ENCODE measurements at regions not wholly inside any gene's neighbourhood (a gene's known extent, or its start where the extent isn't known, plus 50 kb on each side); places are given as distances from the start of the nearest gene placed in this dataset.

DNA sequence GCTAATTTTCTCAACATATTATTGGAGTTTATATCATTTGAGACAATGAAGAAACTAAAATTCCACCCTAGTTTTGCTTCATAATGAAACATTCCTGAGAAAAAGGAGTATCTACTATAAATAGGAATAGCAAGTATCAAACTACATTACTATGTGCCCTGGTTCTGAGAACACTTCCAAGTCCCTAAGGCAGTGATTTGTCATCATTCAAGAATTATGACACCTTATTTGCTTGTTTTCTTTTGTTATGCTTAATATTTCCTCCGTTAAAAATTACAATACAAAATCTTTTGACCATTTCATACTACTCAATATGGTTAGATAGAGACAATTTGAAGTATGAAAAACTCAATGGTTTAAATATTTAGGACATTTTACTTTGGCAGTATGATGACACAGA, 707.8 kb upstream of the GOLIM4 start:
- H3K27ac ChIP-seq (ENCODE audit: control insufficient read depth, insufficient read depth, low read length), result no peak overlapping the region
- DNase-seq (ENCODE audit: low read depth, low spot score), result no peak
- H3K9me1 ChIP-seq (ENCODE audit: control insufficient read depth, extremely low read depth, insufficient read depth, low read length), result no peaks in the 10 kb centered on the region
- no peak overlapping the region for H3K9ac ChIP-seq (ENCODE audit: control insufficient read depth, extremely low read depth, insufficient read depth, low read length)
- no peaks in the 10 kb centered on the region for H4K20me1 ChIP-seq (ENCODE audit: control insufficient read depth, extremely low read depth, insufficient read depth, low read length)
- H3K36me3 ChIP-seq (ENCODE audit: control insufficient read depth in 2 of 2, extremely low read depth in 1 of 2, insufficient read depth in 2 of 2, low read length in 2 of 2), result no peaks in the 10 kb centered on the region
- no peak overlapping the region for H2AFZ ChIP-seq (ENCODE audit: control insufficient read depth, low read length)
- dilution Hi-C loops (cut with MboI; ENCODE audit: extremely low pct_ligation_motif_present, low sequenced_read_pairs), result no loop called here
- H3K4me1 ChIP-seq (ENCODE audit: control insufficient read depth, extremely low read depth, insufficient read depth, low read length), result peaks cover 13% of the 10 kb centered on the region
- TF ChIP-seq EZH2 (IDR thresholded peaks at IDR 0.05; ENCODE audit: low read length), result no peak
- TF ChIP-seq, protein P1, sequence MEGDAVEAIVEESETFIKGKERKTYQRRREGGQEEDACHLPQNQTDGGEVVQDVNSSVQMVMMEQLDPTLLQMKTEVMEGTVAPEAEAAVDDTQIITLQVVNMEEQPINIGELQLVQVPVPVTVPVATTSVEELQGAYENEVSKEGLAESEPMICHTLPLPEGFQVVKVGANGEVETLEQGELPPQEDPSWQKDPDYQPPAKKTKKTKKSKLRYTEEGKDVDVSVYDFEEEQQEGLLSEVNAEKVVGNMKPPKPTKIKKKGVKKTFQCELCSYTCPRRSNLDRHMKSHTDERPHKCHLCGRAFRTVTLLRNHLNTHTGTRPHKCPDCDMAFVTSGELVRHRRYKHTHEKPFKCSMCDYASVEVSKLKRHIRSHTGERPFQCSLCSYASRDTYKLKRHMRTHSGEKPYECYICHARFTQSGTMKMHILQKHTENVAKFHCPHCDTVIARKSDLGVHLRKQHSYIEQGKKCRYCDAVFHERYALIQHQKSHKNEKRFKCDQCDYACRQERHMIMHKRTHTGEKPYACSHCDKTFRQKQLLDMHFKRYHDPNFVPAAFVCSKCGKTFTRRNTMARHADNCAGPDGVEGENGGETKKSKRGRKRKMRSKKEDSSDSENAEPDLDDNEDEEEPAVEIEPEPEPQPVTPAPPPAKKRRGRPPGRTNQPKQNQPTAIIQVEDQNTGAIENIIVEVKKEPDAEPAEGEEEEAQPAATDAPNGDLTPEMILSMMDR (optimal IDR thresholded peaks at IDR 0.05 in 1 of 3, IDR thresholded peaks at IDR 0.05 in 1 of 3, conservative IDR thresholded peaks at IDR 0.05 in 1 of 3; ENCODE audit: extremely low read depth in 1 of 3, insufficient read depth in 2 of 3, low read length in 3 of 3), result no peak
- no peak overlapping the region for H3K4me3 ChIP-seq (ENCODE audit: control insufficient read depth in 2 of 3, extremely low read depth in 1 of 3, insufficient read depth in 2 of 3, low read depth in 1 of 3, low read length in 3 of 3)
- no peaks in the 10 kb centered on the region for H3K9me3 ChIP-seq (ENCODE audit: control insufficient read depth, low read depth, low read length)
- no peaks in the 10 kb centered on the region for H3K79me2 ChIP-seq (ENCODE audit: control insufficient read depth, insufficient read depth, low read length)
- H3K4me2 ChIP-seq (ENCODE audit: control insufficient read depth, extremely low read depth, insufficient read depth, low read depth, low read length), result peak overlapping the region; percentile 33
- no peak for FAIRE-seq
- H3K27me3 ChIP-seq (ENCODE audit: control insufficient read depth, extremely low read depth, insufficient read depth, low read length), result no peaks in the 10 kb centered on the region

DNA sequence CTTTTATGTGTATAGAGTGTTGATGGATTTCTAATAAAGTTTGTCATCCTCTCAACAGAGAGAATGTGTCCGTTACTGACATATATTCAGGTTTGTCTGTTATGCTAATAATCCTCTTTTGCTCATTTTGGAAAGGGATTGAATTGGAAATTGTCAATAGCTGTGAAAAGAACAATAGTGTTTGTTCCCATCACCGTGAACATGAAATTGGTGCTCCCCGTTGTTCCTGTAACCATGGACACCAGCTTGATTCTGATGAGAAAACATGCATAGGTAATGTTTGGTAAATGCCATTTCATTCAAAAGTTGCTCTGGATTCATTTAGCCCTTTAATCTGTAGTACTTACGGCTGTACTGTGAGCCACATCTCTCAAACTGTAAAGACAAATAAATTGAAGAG, 707.0 kb upstream of the GOLIM4 start:
- no peaks in the 10 kb centered on the region for H3K79me2 ChIP-seq (ENCODE audit: control insufficient read depth, insufficient read depth, low read length)
- H4K20me1 ChIP-seq (ENCODE audit: control insufficient read depth, extremely low read depth, insufficient read depth, low read length), result no peaks in the 10 kb centered on the region
- no peak for TF ChIP-seq EZH2 (IDR thresholded peaks at IDR 0.05; ENCODE audit: low read length)
- TF ChIP-seq, protein P1 (optimal IDR thresholded peaks at IDR 0.05 in 1 of 3, IDR thresholded peaks at IDR 0.05 in 1 of 3, conservative IDR thresholded peaks at IDR 0.05 in 1 of 3; ENCODE audit: extremely low read depth in 1 of 3, insufficient read depth in 2 of 3, low read length in 3 of 3), result no peak
- no peak overlapping the region for H3K9ac ChIP-seq (ENCODE audit: control insufficient read depth, extremely low read depth, insufficient read depth, low read length)
- no peaks in the 10 kb centered on the region for H3K9me3 ChIP-seq (ENCODE audit: control insufficient read depth, low read depth, low read length)
- H3K27me3 ChIP-seq (ENCODE audit: control insufficient read depth, extremely low read depth, insufficient read depth, low read length), result no peaks in the 10 kb centered on the region
- peaks cover 13% of the 10 kb centered on the region for H3K4me1 ChIP-seq (ENCODE audit: control insufficient read depth, extremely low read depth, insufficient read depth, low read length)
- no peak overlapping the region for H3K4me3 ChIP-seq (ENCODE audit: control insufficient read depth in 2 of 3, extremely low read depth in 1 of 3, insufficient read depth in 2 of 3, low read depth in 1 of 3, low read length in 3 of 3)
- dilution Hi-C loops (cut with MboI; ENCODE audit: extremely low pct_ligation_motif_present, low sequenced_read_pairs), result no loop called here
- no peaks in the 10 kb centered on the region for H3K9me1 ChIP-seq (ENCODE audit: control insufficient read depth, extremely low read depth, insufficient read depth, low read length)
- DNase-seq (ENCODE audit: low read depth, low spot score) (no peak), FAIRE-seq (no peak)
- H3K36me3 ChIP-seq (ENCODE audit: control insufficient read depth in 2 of 2, extremely low read depth in 1 of 2, insufficient read depth in 2 of 2, low read length in 2 of 2), result no peaks in the 10 kb centered on the region
- H3K27ac ChIP-seq (ENCODE audit: control insufficient read depth, insufficient read depth, low read length), result no peak overlapping the region
- no peak overlapping the region for H3K4me2 ChIP-seq (ENCODE audit: control insufficient read depth, extremely low read depth, insufficient read depth, low read depth, low read length)
- no peak overlapping the region for H2AFZ ChIP-seq (ENCODE audit: control insufficient read depth, low read length)

Data from keratinocyte (primary cell).